HepG2 (cell line): ENCODE measurements at regions not wholly inside any gene's neighbourhood (a gene's known extent, or its start where the extent isn't known, plus 50 kb on each side); places are given as distances from the start of the nearest gene placed in this dataset.

Experiments used
- ATAC-seq: fragments of 200-7000 bp; cut with Tn5 transposase; 3 replicates; pipeline ENCODE4 v1.9.1; 2020; ENCODE audit warnings: mild to moderate bottlenecking, moderate library complexity
- BruUV-seq: library from RNA; stranded (reverse); fragments of 400-500 nt; replicated peaks from 2 replicates; lab custom pipeline; 2021; lab: Mats Ljungman, UMichigan
- CTCF ChIA-PET: fragments of 300-600 bp; formaldehyde crosslinking; extraction: SDS; loops from one replicate; lab custom pipeline; 2021; ENCODE audit warnings: low total read pairs, inconsistent platforms, low intra/inter-chr PET ratio; lab: Yijun Ruan, JAX
- POLR2A ChIA-PET: fragments of 350-600 bp; sonication (Branson Sonifier 250); formaldehyde crosslinking; loops from one replicate; lab custom pipeline; 2020; ENCODE audit warnings: antibody characterized with exemption, inconsistent platforms; lab: Yijun Ruan, JAX
- DNase-seq: peaks from one replicate; pipeline ENCODE4 v3.0.0-alpha.2; 2015; ENCODE audit warnings: low spot score
- FAIRE-seq: peaks from 3 replicates; lab custom pipeline; 2011; peaks lifted over from hg19 to GRCh38; lab: Jason Lieb, UNC
- H2AFZ ChIP-seq: one replicate; pipeline ENCODE4 v1.6.1; 2011; ENCODE audit warnings: low read length, inconsistent platforms
- H3K27ac ChIP-seq: fragments of 300-600 bp; 3 replicates; pipeline ENCODE4 v1.8.0; 2011; ENCODE audit warnings: mixed run types, mild to moderate bottlenecking, mixed read lengths, low read length, inconsistent platforms; ENCODE audit not compliant: insufficient read depth; ENCODE audit errors: extremely low read length
- H3K27me3 ChIP-seq, 2 experiments: fragments of 200-600 bp in 1 of 2; 2 replicates in 1 of 2; 3 replicates in 1 of 2; pipeline versions ENCODE4 v1.6.0 to v1.8.0; 2011; ENCODE audit warnings: low read length in 2 of 2, mild to moderate bottlenecking in 2 of 2, moderate library complexity in 2 of 2, inconsistent platforms in 1 of 2; ENCODE audit not compliant: insufficient read depth in 2 of 2, control insufficient read depth in 1 of 2
- H3K36me3 ChIP-seq, 2 experiments: fragments of 200-600 bp in 1 of 2; replicated peaks in 1 of 2; 2 replicates in 1 of 2; 3 replicates in 1 of 2; pipeline versions ENCODE4 v1.5.1 to v1.8.0; 2011; ENCODE audit warnings: low read length in 2 of 2, inconsistent platforms in 1 of 2; ENCODE audit not compliant: insufficient read depth in 2 of 2, control insufficient read depth in 1 of 2
- H3K4me1 ChIP-seq: 2 replicates; pipeline ENCODE4 v1.5.1; 2012; ENCODE audit warnings: low read length, inconsistent platforms; ENCODE audit not compliant: insufficient read depth
- H3K4me2 ChIP-seq: 2 replicates; pipeline ENCODE4 v1.6.0; 2011; ENCODE audit warnings: low read depth, low read length, inconsistent platforms
- H3K4me3 ChIP-seq, 3 experiments: fragments of 200-600 bp in 1 of 3; sonication (generic), shearing (Covaris generic) in 1 of 3; replicated peaks in 1 of 3; 2 replicates each; pipeline ENCODE4 v1.5.1; 2011 to 2016; ENCODE audit warnings: low read length in 3 of 3, inconsistent platforms in 2 of 3, low read depth in 2 of 3, mild to moderate bottlenecking in 2 of 3, control low read depth in 1 of 3, mixed read lengths in 1 of 3; ENCODE audit not compliant: insufficient read depth in 1 of 3
- H3K79me2 ChIP-seq: one replicate; pipeline ENCODE4 v1.6.1; 2011; ENCODE audit warnings: low read length, inconsistent platforms; ENCODE audit not compliant: insufficient read depth
- H3K9ac ChIP-seq: 2 replicates; pipeline ENCODE4 v1.6.0; 2011; ENCODE audit warnings: mild to moderate bottlenecking, low read depth, low read length, inconsistent platforms; ENCODE audit not compliant: insufficient read depth
- H3K9me3 ChIP-seq: 2 replicates; pipeline ENCODE4 v1.5.1; 2012; ENCODE audit warnings: mild to moderate bottlenecking, low read length
- H4K20me1 ChIP-seq: 2 replicates; pipeline ENCODE4 v1.6.0; 2011; ENCODE audit warnings: inconsistent platforms, mild to moderate bottlenecking, low read length, moderate library complexity; ENCODE audit not compliant: insufficient read depth
- CHCHD3 ChIP-seq: sonication (generic); formaldehyde crosslinking; IDR thresholded peaks from 2 replicates; pipeline ENCODE4 v1.8.0; 2022; ENCODE audit warnings: mild to moderate bottlenecking, missing genetic modification reagents, moderate library complexity
- ZNF678 ChIP-seq: sonication (generic); formaldehyde crosslinking; IDR thresholded peaks from 2 replicates; pipeline ENCODE4 v1.4.0; 2020; ENCODE audit warnings: mild to moderate bottlenecking, missing genetic modification reagents
- ZNF709 ChIP-seq: sonication (generic); formaldehyde crosslinking; IDR thresholded peaks from 2 replicates; pipeline ENCODE4 v1.5.0; 2020; ENCODE audit warnings: mild to moderate bottlenecking, missing genetic modification reagents
- in situ Hi-C: cut with HindIII; loops from 2 replicates; pipeline ENCODE4 v1.10.0; 2017; ENCODE audit warnings: low pct_unique_long_range_greater_than_20kb; ENCODE audit not compliant: extremely low pct_ligation_motif_present
- intact Hi-C: fragments of 100-400 bp; cut with micrococcal nuclease; formaldehyde crosslinking; loops from one replicate; pipeline ENCODE4 v1.10.0; 2022; ENCODE audit not compliant: unreplicated experiment
- TF ChIP-seq, protein P1 (sequence below), 2 experiments: sonication (generic) in 1 of 2; formaldehyde crosslinking in 1 of 2; IDR thresholded peaks; 2 replicates each; pipeline versions ENCODE4 v1.4.0 to v1.6.1; 2016 to 2020; ENCODE audit warnings: borderline replicate concordance in 1 of 2, low read depth in 1 of 2, mild to moderate bottlenecking in 1 of 2, missing genetic modification reagents in 1 of 2

DNA sequence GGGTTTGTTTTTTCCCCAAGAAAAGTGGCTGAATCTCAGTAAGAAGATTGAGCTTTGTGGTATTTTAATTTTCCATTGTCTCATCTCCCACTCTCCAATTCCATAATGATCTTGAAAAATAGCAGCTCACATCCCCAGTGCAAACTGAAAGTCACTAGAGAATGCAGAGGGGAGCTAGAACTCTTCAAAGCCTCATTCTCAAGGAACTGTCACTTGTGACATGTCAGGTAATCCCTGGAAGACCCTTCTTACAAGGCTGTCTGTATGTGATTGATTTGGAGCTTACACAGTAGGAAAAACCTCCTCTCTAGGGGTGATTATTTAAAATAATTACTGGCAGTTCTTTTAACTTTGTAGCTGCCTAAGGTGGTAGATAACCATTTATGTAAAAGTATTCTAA, 420.4 kb downstream of the CDH26 start:
- ATAC-seq (no peak), FAIRE-seq (no peak), DNase-seq (no peak)
- no peaks in the 10 kb centered on the region for H3K27me3 ChIP-seq
- no peaks in the 10 kb centered on the region for H3K36me3 ChIP-seq
- CTCF ChIA-PET, result no interaction called here
- no peaks in the 10 kb centered on the region for H3K79me2 ChIP-seq
- no peak overlapping the region for H3K4me2 ChIP-seq
- in situ Hi-C loops (no loop called here), intact Hi-C loops (no loop called here)
- no peaks in the 10 kb centered on the region for H4K20me1 ChIP-seq
- H2AFZ ChIP-seq, result no peak overlapping the region
- TF ChIP-seq CHCHD3 (CRISPR knock-in tag) (no peak), ZNF709 (no peak), ZNF678 (CRISPR knock-in tag) (no peak)
- TF ChIP-seq, protein P1, sequence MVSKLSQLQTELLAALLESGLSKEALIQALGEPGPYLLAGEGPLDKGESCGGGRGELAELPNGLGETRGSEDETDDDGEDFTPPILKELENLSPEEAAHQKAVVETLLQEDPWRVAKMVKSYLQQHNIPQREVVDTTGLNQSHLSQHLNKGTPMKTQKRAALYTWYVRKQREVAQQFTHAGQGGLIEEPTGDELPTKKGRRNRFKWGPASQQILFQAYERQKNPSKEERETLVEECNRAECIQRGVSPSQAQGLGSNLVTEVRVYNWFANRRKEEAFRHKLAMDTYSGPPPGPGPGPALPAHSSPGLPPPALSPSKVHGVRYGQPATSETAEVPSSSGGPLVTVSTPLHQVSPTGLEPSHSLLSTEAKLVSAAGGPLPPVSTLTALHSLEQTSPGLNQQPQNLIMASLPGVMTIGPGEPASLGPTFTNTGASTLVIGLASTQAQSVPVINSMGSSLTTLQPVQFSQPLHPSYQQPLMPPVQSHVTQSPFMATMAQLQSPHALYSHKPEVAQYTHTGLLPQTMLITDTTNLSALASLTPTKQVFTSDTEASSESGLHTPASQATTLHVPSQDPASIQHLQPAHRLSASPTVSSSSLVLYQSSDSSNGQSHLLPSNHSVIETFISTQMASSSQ (IDR thresholded peaks at IDR 0.05; ENCODE audit: low read depth), result no peak
- TF ChIP-seq, protein P1 (CRISPR knock-in tag; IDR thresholded peaks at IDR 0.05; ENCODE audit: borderline replicate concordance), result no peak
- POLR2A ChIA-PET, result no interaction called here
- H3K4me3 ChIP-seq, result no peak overlapping the region
- no peaks in the 10 kb centered on the region for H3K4me1 ChIP-seq
- BruUV-seq, result no TSS peak
- H3K9ac ChIP-seq, result no peak overlapping the region
- peaks cover 77% of the 10 kb centered on the region for H3K9me3 ChIP-seq
- H3K27ac ChIP-seq, result no peak overlapping the region
